ENCODE measurements at regions not wholly inside any gene's neighbourhood (a gene's known extent, or its start where the extent isn't known, plus 50 kb on each side); places are given as distances from the start of the nearest gene placed in this dataset.
"Not testable (repeated sequence)": the region's sequence is repeated elsewhere in the genome, so short reads cannot be mapped to it uniquely, and the experiment has no call there.

DNA sequence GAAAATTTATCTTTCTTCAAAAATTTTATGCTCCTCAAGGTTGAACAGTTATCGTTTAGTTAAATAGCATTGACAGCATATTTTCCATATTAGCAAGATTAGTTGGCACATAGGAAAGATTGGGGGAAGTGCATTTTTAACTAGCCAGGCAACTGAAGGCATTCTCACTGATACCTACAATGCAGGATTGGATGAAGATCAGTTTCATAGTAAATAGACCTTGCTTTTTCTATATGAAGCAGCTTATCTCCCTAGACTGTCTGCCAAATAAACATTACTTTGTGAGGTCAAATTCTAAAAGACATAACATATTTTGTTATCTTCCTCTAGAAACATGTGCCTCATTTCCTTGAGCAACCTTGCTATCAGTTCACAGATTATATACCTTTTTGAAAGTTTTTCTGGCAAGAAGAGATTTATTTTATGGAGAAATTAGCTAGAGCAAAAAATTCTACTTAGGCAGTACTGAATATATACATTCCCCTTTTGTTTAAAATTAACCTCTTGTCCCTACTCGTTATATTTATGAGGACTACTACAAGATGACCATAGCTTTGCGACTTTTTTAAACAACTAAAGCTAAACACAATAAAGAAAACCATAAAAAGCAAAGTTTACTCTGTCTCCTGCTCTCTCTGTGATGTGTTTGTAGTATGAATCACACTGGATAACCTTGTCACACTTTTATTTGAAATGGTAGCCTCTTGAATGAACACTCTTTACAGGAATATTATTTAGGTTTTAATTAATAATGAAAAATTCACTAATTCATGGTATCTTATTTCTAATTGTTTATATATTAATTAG is 654.9 kb upstream of the TBL1XR1 start:
- no peak for DNase-seq (ENCODE audit: low spot score)

DNA sequence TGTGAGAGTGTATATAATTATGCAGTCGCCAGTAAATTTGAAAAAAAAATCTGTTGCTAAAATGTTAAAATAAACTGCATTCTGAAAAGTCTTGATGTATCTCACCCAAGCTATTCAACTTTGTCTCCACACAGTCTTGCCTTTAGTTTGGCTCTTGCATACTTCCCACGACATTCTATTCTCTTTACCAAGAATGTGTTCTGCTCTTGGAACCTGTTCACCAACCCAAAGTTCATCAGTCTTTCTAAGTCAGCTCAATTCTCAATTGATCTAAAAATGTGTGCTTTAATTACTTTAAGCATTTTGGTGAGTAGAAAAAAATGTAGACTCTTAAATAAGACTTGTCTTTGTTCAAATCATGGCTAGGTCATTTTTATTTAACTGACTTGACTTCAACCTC is 657.7 kb upstream of the TBL1XR1 start:
- DNase-seq (ENCODE audit: low spot score) = no peak

DNA sequence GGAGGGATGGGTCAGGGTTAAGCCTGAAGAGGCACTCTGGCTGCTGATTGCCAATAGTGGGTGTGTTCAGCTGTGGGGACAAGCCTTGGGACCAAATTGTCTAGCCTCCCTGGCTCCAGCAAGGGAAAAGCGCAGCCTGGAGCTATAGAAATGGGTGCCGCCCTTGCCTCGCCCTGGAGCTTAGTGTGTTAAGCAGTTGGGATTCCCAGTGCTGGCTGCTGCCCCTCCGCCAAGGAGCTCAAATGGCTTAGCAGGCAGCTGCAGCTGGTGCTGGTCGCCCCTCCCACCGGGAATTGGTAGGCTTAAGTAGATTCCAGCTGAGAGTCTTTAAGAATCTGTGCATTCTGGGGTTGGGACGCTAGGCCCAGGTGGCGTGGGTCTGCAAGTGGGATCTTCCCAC is 662.9 kb upstream of the TBL1XR1 start:
- DNase-seq (ENCODE audit: low spot score) = no peak

DNA sequence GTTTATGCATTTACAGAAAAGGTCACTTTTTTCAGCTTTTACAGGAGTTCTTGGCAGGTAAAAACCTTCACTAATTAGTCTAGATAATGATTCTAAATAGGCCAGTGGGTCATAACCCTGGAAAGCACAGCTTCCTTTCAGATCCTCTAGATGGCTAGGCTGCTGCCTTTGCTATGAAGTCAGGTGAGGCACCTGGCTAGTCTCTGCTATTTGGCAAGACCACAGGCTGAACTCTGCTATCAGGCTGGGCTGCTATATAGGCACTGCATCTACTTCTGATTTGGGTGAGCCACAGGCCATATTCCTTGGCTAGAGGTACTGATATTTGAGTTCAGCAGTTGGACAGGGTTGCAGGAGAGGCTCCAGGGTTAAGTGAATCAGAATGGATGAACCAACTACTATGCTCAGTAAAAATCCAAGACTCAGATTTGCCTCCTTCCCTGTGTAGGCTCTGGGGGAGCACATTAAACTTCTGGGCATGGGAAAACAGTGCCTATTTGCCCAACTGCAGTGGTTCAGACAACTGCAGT is 665.7 kb upstream of the TBL1XR1 start:
- no peak for DNase-seq (ENCODE audit: low spot score)

DNA sequence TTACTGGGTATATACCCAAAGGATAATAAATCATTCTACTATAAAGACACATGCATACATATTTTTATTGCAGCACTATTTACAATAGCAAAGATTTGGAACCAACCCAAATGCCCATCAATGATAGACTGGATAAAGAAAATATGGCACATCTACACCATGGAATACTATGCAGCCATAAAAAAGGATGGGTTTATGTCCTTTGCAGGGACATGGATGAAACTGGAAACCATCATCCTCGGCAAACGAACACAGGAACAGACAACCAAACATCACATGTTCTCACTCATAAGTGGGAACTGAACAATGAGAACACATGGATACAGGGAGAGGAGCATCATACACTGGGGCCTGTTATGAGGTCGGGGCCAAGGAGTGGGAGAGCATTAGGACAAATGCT is 665.0 kb upstream of the KCNMB2 start:
- DNase-seq (ENCODE audit: low spot score) = not testable (repeated sequence)

DNA sequence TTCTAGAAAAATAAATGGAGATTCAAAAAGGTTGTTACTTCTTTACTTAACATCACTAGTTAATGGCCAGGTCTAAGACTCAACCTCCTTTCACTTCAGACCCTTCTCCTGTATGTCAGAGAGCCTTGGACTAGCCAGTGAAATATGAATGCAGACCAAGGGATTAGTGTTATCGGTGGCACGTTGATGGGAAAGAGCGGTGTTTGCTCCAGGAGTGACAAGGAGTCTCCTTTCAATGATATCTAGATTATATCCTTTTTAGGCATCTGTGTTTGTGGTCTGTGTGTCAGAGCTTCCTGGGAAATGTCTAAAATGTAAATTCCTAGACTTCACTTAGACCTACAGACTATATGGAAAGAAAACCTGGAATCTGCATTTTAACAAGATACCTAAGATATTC is 658.0 kb upstream of the KCNMB2 start:
- DNase-seq (ENCODE audit: low spot score) = no peak

DNA sequence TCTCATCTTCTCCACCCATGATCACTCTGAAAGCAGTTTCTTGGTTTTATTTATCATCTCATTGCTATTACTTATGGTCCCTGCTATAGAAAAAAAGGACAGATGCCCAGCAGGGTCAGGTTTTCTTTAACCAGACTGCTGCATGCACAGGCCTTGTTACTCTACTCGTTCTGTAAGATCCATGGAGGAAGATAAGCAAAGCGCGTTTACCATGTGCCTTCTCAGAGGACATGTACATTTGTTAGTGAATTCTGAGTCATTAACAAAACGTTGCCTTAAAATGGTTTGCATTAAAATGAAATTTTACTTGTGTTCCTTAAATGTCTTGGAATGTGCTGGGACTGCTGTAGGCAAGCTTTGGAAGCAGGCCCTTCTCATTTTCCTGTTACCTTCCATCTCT is 657.3 kb upstream of the KCNMB2 start:
- DNase-seq (ENCODE audit: low spot score) = no peak

DNA sequence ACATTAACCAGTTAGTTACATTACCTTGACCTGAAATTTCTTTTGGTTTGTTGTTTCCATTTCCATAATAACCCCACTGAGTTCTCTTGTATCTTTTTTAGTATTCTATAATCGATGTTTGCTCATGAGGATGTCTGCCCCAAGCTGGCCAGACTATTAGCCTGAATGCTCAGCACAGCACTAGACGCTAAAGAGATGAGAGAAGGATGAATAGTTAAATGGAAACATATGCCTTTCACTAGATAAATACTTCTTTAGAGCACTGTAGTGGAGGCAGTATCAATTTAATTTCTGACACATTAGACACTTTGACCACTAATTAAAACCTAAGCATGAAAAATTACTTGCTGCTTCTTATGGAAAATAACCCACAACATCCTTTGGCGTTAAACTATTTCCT is 654.9 kb upstream of the KCNMB2 start:
- DNase-seq (ENCODE audit: low spot score) = no peak

DNA sequence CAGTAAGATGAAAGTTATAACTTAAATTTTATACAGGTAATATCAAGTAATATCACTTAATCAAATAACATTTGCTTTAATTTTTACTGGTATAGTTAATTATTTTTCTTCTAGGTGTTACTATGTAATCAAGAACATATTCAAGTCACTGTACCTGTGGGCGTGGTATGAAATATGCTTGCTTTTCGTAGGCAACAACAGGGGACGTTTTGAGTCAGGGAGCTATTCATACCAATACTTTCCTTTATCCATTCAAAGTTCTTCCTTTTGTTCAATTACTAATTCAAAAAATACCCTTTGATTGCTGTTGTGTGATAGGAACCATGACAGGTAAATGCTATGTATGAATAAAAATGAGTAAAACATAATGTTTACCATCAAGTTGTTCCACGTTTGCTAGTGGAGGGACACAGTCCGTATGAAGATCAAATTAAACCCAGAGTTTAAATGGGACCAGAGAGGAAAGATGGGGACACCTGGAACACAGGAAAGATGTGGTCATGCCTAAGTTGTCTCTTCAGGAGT is 654.0 kb upstream of the KCNMB2 start:
- DNase-seq (ENCODE audit: low spot score) = no peak

DNA sequence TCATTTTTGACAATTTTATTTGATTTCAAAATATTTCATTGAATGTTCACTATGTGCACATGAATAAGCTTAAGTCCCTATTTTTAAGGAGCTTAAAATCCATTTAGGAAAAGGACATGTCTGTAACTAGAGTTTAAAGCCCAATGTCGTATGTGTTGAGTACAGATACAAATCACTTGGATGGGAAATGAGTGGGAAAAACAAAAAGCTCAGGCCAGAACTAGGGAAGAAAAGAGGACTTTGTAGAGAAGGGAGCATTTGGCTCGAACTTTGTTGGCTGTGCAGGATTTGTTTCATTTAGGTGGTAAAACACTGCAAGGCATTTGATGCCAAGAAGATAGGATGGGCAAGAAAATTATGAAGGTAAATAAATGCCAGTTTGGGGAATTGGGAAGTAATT is 653.1 kb upstream of the KCNMB2 start:
- no peak for DNase-seq (ENCODE audit: low spot score)

DNA sequence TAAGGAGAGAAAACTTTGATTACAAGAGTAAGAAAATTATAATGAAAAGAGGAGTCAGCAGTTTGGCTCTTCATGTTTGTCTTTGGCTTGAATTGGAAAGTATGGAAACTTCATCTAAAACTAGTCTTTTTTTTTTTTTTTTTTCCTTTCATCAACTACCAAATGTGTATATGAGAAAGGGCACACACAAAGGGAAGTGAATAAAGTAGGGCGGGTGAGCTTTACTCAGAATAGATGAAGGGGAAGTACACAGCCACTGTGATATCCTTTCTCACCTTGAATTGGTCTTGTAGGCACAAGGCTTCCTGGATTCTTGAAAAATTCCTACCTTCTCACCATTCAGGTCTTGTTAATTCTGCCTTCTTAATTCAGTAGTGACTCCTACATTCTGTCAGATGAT is 652.3 kb upstream of the KCNMB2 start:
- DNase-seq (ENCODE audit: low spot score) = no peak

DNA sequence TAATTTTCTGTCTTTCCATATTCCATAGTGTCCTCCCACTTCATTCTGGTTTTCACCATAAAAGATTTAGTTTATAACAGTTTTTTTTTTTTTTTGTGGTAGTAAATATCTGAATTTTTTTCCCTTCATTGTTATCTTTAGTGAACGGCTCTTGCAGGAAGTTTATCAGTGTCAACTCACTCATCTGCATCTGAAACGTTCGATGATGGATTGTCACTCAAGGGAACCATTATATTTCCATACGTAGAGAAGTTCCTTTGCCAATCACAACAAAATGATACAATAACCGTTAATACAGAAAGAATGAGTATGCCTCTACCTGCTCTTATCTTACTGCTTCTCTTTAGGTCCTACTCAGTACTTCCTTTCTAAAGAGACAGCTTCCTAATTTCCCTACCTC is 651.2 kb upstream of the KCNMB2 start:
- no peak for DNase-seq (ENCODE audit: low spot score)

DNA sequence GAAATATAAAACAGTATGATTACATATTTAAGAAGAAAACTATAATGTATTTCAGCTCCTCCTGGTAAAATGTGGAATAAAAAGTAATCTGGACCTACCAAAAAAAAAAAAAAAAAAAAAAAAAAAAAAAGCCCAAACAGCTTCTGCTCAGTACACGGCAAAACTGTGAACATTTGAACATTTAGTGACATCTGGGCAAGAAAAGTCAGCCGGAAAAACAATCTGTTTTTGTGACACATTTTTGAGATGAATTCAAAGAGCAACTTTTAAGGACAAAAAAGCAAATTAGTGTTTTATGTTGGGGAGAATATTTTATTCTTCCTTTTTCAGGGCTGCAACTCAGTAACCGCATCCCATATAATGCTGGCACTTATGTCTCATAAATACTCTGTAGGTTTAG is 649.7 kb upstream of the KCNMB2 start:
- DNase-seq (ENCODE audit: low spot score) = no peak

DNA sequence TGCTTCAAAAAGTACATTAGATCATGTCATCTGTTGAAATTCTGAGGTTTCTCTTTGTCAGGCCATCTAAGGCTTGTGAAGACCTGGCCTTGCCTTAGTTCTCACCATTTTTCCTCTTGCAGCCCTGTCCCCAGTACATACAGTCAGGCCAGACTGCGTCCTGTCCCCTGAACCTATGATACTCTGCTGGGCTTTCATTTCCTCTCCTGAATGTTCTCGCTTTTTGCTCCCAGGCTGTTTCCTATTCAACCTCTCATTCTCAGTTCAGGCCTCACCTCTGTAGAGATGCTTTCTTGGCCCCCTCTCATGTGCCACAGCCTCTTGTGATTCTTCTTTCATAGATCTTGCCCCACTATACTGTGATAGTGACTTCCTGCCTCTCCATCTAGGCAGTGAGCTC is 648.8 kb upstream of the KCNMB2 start:
- no peak for DNase-seq (ENCODE audit: low spot score)

DNA sequence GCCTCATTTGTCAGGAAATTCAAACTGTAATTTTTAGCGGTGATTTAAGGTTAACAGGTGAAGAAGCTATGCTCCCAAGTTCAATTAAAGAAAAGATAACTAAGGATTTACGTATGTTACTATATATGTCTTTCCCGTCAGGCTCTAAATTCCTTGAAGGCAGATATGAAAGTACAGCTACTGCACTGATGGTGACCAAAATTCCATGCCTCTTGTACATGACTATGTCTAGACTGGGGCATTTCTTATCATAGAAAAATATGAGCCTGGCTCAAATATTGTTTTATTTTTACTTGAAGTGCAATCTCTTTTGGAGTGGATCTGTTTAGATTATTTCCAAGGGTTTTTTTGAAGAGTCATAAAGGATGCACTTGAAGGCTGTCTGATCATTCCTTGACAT is 647.1 kb upstream of the KCNMB2 start:
- no peak for DNase-seq (ENCODE audit: low spot score)

DNA sequence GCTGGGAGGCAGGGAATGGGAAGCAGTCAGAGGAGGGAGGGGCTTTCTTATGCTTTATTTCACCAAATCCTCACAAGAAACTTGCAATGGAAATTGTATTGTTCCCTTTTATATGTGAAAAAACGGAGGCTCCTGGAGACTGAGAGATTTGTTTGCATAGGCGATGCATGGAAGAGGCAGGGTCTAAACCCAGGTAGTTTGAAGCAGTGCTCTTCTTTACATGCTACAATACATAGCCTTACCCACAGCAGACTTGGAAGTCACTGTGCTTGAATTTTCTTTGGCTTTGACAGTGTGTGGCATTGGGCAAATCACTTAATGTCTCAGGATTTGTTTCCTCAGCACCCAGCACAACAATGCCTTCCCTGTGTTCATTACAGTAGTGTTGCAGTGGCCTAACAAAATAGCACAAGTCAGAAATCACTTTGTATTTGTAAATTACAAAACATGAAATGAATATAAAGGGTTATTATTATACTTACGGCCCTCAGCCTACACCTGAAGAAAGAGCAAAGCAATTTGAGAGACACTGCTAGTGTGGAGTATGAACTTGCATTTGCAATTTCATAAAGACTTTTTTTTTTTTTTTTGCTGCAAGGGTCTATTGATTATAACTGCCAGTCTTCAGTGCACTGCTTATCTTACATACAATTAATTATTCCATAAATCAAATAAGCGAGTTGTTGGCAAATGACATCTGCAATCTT is 646.4 kb upstream of the KCNMB2 start:
- no peak for DNase-seq (ENCODE audit: low spot score)

DNA sequence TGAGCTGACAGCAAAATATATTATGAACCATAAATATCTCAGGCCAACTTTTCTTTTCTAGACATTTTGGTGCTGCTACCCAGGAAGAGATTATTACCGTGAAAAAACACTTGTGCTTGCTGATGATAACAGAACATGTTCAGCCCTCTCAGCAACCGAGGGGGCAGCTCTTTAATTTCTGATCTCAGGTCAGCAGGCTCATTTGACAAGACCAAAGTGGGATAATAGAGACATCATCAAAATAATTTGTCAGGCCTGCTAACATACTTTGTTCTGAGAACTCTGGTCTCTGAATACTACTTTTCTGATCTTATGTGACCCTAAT is 645.9 kb upstream of the KCNMB2 start:
- DNase-seq (ENCODE audit: low spot score) = no peak

DNA sequence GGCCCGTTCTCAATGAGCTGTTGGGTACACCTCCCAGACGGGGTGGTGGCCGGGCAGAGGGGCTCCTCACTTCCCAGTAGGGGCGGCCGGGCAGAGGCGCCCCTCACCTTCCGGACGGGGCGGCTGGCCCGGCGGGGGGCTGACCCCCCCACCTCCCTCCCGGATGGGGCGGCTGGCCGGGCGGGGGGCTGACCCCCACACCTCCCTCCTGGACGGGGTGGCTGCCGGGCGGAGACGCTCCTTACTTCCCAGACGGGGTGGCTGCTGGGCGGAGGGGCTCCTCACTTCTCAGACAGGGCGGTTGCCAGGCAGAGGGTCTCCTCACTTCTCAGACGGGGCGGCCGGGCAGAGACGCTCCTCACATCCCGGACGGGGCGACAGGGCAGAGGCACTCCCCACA is 644.7 kb upstream of the KCNMB2 start:
- DNase-seq (ENCODE audit: low spot score) = not testable (repeated sequence)

DNA sequence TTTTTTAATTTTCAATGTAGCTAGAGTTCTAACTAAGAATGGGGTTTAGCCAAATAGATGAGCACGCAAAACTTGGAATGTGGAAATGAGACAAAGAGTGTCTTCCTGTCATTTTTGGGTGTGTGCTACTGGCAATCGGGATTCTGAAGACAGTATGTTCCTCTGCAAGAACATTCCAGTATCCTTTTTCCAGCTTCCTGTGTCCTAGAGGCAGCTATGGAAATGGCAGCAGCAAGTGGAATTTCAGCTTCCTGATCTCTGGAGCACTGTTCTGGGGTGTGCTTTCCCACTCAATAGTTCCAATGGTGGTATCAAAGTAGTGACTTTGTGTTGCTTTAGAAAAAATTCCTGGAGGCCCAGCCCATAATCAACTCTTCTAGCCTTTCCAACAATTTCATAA is 642.9 kb upstream of the KCNMB2 start:
- DNase-seq (ENCODE audit: low spot score) = no peak

DNA sequence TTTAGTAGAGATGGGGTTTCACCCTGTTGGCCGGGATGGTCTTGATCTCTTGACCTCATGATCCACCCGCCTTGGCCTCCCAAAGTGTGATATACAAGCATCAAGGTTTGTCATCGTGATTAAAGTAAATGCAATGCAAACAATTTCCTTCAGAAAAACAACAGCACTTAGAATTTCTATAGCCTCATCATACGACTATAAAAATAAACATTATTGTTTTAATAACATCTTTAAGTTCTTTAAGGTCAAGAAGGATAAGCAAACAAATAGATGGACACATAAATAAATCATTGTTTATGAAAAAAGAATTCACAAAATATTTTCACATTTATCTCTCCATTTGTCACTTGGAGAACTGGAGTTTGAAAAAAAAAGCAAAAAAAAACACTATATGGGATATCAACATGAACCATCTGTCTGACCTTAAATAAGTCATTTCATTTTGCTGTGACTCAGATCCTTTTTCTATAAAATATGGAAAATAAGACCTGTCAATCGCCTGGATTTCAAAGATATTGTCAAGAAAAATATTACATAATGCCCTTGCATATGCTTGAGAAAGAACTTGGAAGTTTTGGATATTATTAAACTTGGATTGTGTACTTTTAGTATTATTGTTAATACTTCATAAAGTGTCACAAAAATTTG is 642.0 kb upstream of the KCNMB2 start:
- DNase-seq (ENCODE audit: low spot score) = no peak

DNA sequence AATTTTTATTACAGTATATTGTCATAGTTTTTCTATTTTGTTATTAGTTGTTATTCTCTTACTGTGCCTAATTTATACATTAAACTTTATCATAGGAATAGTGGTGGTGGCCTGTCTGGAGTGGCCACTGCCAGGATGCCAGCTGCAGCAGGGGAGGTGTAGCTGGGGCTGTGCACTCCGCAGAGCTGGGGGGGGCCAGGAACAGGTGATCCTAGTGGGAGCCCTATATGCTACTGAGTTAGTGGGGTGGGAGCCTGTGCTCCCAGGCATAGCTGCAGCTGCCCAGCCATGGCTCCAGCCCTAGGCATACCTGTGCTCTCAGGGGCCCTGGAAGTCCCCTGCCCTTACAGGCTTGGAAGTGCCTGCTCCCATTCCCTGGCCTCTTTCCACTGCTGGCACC is 638.1 kb upstream of the KCNMB2 start:
- DNase-seq (ENCODE audit: low spot score) = no peak

DNA sequence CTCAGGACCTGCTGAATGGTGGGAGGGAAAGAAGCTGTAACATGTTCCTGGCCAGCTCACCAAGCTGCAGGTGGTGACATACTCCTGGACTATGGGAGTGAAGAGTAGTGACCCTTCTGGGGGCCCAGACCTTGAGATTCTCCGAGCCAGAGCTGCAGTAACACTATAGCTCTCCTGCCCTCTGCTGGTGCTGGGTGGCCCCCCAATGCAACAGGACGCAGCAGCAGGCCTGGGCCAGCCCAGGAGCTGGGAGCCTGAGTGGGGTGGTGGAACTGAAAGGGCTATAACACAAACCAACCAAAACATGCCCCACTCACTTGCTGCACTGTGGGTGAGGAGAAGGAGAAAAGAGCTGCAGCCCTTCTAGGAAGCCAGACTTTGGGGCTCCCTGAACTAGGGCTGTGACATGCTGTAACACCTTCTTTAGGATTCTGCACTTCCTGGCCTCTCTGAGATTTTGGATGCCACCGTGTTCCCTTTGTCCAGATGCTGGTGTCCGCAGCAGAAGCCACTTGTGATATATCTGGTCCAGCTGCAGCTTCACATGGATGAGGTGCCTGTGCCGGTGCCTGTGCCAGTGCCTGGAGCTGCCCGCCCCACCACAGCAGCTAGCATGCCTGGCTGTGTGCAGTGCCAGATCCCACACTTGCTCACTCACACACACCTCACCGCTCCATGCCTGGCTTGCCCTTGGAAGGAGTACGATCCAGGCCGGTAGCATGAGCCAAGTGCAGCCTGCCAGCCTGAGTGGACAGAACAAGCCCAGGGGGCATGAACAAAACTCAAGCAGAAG is 636.8 kb upstream of the KCNMB2 start:
- no peak for DNase-seq (ENCODE audit: low spot score)

Measured in left forelimb (tissue), 1 donor.